Right cardiac atrium (tissue), 5 donors: ENCODE measurements at regions not wholly inside any gene's neighbourhood (a gene's known extent, or its start where the extent isn't known, plus 50 kb on each side); places are given as distances from the start of the nearest gene placed in this dataset.

Experiments
- ATAC-seq, 2 donors: fragments of 200-7000 bp; cut with Tn5 transposase; one replicate each; pipeline versions ENCODE4 v1.8.0 to v1.9.1; 2020; ENCODE audit warnings: moderate library complexity in 2 of 2, mild to moderate bottlenecking in 1 of 2
- DNase-seq, 3 donors: peaks; one replicate each; pipeline ENCODE4 v3.0.0-alpha.2; 2020
- H3K27ac ChIP-seq: one replicate; pipeline ENCODE4 v1.5.1; 2013; ENCODE audit warnings: mild to moderate bottlenecking, low read length, control low read depth, moderate library complexity
- H3K27me3 ChIP-seq: one replicate; pipeline ENCODE4 v1.6.1; 2013; ENCODE audit not compliant: control insufficient read depth, insufficient read depth
- H3K4me1 ChIP-seq: one replicate; pipeline ENCODE4 v1.6.1; 2013; ENCODE audit warnings: low read length; ENCODE audit not compliant: control insufficient read depth, insufficient read depth
- H3K4me3 ChIP-seq: one replicate; pipeline ENCODE4 v1.5.1; 2013; ENCODE audit warnings: low read length, control low read depth
- H3K9me3 ChIP-seq: one replicate; pipeline ENCODE4 v1.6.1; 2013; ENCODE audit warnings: low read length; ENCODE audit not compliant: control insufficient read depth
- WGBS: extraction: QIAGEN DNeasy Blood & Tissue Kit; methylation state at CpG from one replicate; pipeline ENCODE4 v1.1.7; 2013; 5-methylcytosine and 5-hydroxymethylcytosine counted together
- intact Hi-C, 4 donors: fragments of 100-400 bp; cut with DNase I; formaldehyde crosslinking; loops; one replicate each; pipeline versions ENCODE4 v1.11.0 to v1.14.0; 2022 to 2023
- donor health status: healthy with polysubstance abuse.
- donor health status: DM: no; HTN: yes; CAD: no.
- donor health status: DM: no; HTN: no; CAD: no.
- donor health status: DM: no; HTN: yes; CAD: no; lungs with severe emphysema.
- donor health status: DM: yes; HTN: yes; CAD: no.

- Histone ChIP-seq H3K9me3 (no peaks in the 10 kb centered on the region), H3K4me1 (no peaks in the 10 kb centered on the region), H3K4me3 (no peak overlapping the region), H3K27ac (no peak overlapping the region), H3K27me3 (no peaks in the 10 kb centered on the region)
- WGBS, result 74% methylated on average over 2 of the region's 2 CpGs
- DNase-seq, result no peak
- intact Hi-C loops, result no loop called here
- ATAC-seq, result no peak
These were observed 342.6 kb downstream of the MAN2A1 start for GRCh38 chr5:110032376-110032775.

GRCh38 chr5:110034056-110034600, 344.4 kb downstream of the MAN2A1 start:
- intact Hi-C loops, result no loop called here
- ATAC-seq, result no peak
- WGBS, result 45% methylated on average over 5 of the region's 5 CpGs
- Histone ChIP-seq H3K27ac (no peak overlapping the region), H3K4me1 (no peaks in the 10 kb centered on the region), H3K4me3 (no peak overlapping the region), H3K27me3 (no peaks in the 10 kb centered on the region), H3K9me3 (no peaks in the 10 kb centered on the region)
- no peak for DNase-seq

GRCh38 chr5:110038297-110038997, 348.7 kb downstream of the MAN2A1 start:
- DNase-seq, result no peak
- Histone ChIP-seq H3K27ac (no peak overlapping the region), H3K4me3 (no peak overlapping the region), H3K27me3 (no peaks in the 10 kb centered on the region), H3K9me3 (no peaks in the 10 kb centered on the region), H3K4me1 (no peaks in the 10 kb centered on the region)
- WGBS, result 53% methylated on average over 4 of the region's 4 CpGs
- no peak for ATAC-seq
- intact Hi-C loops, result no loop called here

GRCh38 chr5:110040178-110040577, 350.5 kb downstream of the MAN2A1 start:
- ATAC-seq, result no peak

GRCh38 chr5:110043025-110043424, 353.3 kb downstream of the MAN2A1 start:
- no peak overlapping the region for H3K4me3 ChIP-seq
- no peak for DNase-seq
- intact Hi-C loops, result no loop called here
- H3K9me3 ChIP-seq, result no peaks in the 10 kb centered on the region
- H3K27me3 ChIP-seq, result no peaks in the 10 kb centered on the region
- H3K27ac ChIP-seq, result no peak overlapping the region
- WGBS, result 83% methylated on average over 2 of the region's 2 CpGs
- no peak for ATAC-seq
- H3K4me1 ChIP-seq, result no peaks in the 10 kb centered on the region

More at GRCh38 chr5:110040178-110040577, 350.5 kb downstream of the MAN2A1 start:
- no peak for DNase-seq
- no peak overlapping the region for H3K27ac ChIP-seq
- 88% methylated on average over 2 of the region's 2 CpGs for WGBS
- intact Hi-C loops, result no loop called here
- no peaks in the 10 kb centered on the region for H3K9me3 ChIP-seq
- H3K27me3 ChIP-seq, result no peaks in the 10 kb centered on the region
- no peak overlapping the region for H3K4me3 ChIP-seq
- H3K4me1 ChIP-seq, result no peaks in the 10 kb centered on the region

GRCh38 chr5:110045158-110045557, 355.4 kb downstream of the MAN2A1 start:
- intact Hi-C loops, result no loop called here
- no peak overlapping the region for H3K27ac ChIP-seq
- no peaks in the 10 kb centered on the region for H3K9me3 ChIP-seq
- H3K4me3 ChIP-seq, result no peak overlapping the region
- 27% methylated on average over 1 of the region's 1 CpG for WGBS
- ATAC-seq, result no peak
- no peak for DNase-seq
- H3K4me1 ChIP-seq, result no peaks in the 10 kb centered on the region
- no peaks in the 10 kb centered on the region for H3K27me3 ChIP-seq

GRCh38 chr5:110048491-110048890, 358.8 kb downstream of the MAN2A1 start:
- 66% methylated on average over 2 of the region's 2 CpGs for WGBS
- H3K4me1 ChIP-seq, result no peaks in the 10 kb centered on the region
- no peak overlapping the region for H3K4me3 ChIP-seq
- no peak for ATAC-seq
- H3K27ac ChIP-seq, result no peak overlapping the region
- DNase-seq, result no peak
- H3K9me3 ChIP-seq, result no peaks in the 10 kb centered on the region
- intact Hi-C loops, result no loop called here
- no peaks in the 10 kb centered on the region for H3K27me3 ChIP-seq

- no peak for DNase-seq
- intact Hi-C loops, result no loop called here
- WGBS, result 87% methylated on average over 2 of the region's 2 CpGs
- no peak overlapping the region for H3K4me3 ChIP-seq
- no peaks in the 10 kb centered on the region for H3K9me3 ChIP-seq
- H3K27me3 ChIP-seq, result no peaks in the 10 kb centered on the region
- no peak for ATAC-seq
- H3K27ac ChIP-seq, result no peak overlapping the region
- no peaks in the 10 kb centered on the region for H3K4me1 ChIP-seq
These were observed 360.1 kb downstream of the MAN2A1 start for GRCh38 chr5:110049816-110050215.

GRCh38 chr5:110050640-110051345, 361.1 kb downstream of the MAN2A1 start:
- intact Hi-C loops, result no loop called here
- no peaks in the 10 kb centered on the region for H3K9me3 ChIP-seq
- no peaks in the 10 kb centered on the region for H3K4me1 ChIP-seq
- no peak overlapping the region for H3K27ac ChIP-seq
- ATAC-seq, result no peak
- no peak overlapping the region for H3K4me3 ChIP-seq
- DNase-seq, result no peak
- H3K27me3 ChIP-seq, result no peaks in the 10 kb centered on the region
- 91% methylated on average over 5 of the region's 5 CpGs for WGBS

GRCh38 chr5:110053205-110053604, 363.5 kb downstream of the MAN2A1 start:
- DNase-seq (no peak), ATAC-seq (no peak)
- Histone ChIP-seq H3K27me3 (no peaks in the 10 kb centered on the region), H3K9me3 (no peaks in the 10 kb centered on the region), H3K27ac (no peak overlapping the region), H3K4me1 (no peaks in the 10 kb centered on the region), H3K4me3 (no peak overlapping the region)
- intact Hi-C loops, result no loop called here
- 99% methylated on average over 1 of the region's 1 CpG for WGBS

- no peaks in the 10 kb centered on the region for H3K27me3 ChIP-seq
- H3K27ac ChIP-seq, result no peak overlapping the region
- no peak for DNase-seq
- ATAC-seq, result no peak
- no peak overlapping the region for H3K4me3 ChIP-seq
- no peaks in the 10 kb centered on the region for H3K4me1 ChIP-seq
- intact Hi-C loops, result no loop called here
- no peaks in the 10 kb centered on the region for H3K9me3 ChIP-seq
These were observed 364.1 kb downstream of the MAN2A1 start for GRCh38 chr5:110053824-110054223.
